ENCODE measurements at regions not wholly inside any gene's neighbourhood (a gene's known extent, or its start where the extent isn't known, plus 50 kb on each side); places are given as distances from the start of the nearest gene placed in this dataset.

DNA sequence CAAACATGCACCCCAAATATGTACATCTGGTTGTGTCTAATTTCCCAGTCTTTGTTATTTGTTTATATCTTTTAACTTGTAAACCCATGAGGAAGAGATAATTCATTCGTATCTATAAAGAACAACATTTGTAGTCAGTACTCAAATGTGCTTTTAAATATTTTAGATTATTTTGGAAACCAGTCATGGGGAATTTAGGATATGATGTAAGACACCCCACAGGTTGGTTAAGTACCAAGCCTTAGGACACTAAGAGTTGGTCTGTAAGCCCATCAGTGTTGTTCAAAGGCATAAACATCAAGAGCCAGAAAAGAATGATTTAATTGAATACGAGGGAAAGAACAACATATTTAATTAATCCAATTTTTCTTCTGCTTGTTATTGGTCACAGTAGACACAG, 421.1 kb upstream of the SEMA3C start (continued):
- no peak for TF ChIP-seq SIRT6 (IDR thresholded peaks at IDR 0.05; ENCODE audit: low read length)
- TF ChIP-seq, protein P1, sequence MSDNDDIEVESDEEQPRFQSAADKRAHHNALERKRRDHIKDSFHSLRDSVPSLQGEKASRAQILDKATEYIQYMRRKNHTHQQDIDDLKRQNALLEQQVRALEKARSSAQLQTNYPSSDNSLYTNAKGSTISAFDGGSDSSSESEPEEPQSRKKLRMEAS (IDR thresholded peaks at IDR 0.05): no peak
- no peak for TF ChIP-seq EP300 (IDR thresholded peaks at IDR 0.05; ENCODE audit: borderline replicate concordance in 1 of 2, low read depth in 2 of 2, low read length in 2 of 2)
- TF ChIP-seq HDAC6 (IDR thresholded peaks at IDR 0.05; ENCODE audit: low read depth, low read length): no peak
